K562 (cell line): ENCODE measurements at regions not wholly inside any gene's neighbourhood (a gene's known extent, or its start where the extent isn't known, plus 50 kb on each side); places are given as distances from the start of the nearest gene placed in this dataset.

Source experiments
- ATAC-seq: fragments of 200-7000 bp; cut with Tn5 transposase; 3 replicates; pipeline ENCODE4 v1.9.1; 2020; ENCODE audit warnings: moderate library complexity
- BruUV-seq: library from RNA; stranded (reverse); fragments of 400-500 nt; replicated peaks from 2 replicates; lab custom pipeline; 2021; lab: Mats Ljungman, UMichigan
- CTCF ChIA-PET: fragments of 300-600 bp; formaldehyde crosslinking; extraction: SDS; loops from one replicate; lab custom pipeline; 2021; ENCODE audit warnings: low intra/inter-chr PET ratio; lab: Yijun Ruan, JAX
- POLR2A ChIA-PET: fragments of 300-600, 350-650 bp; sonication (Branson Sonifier 250); formaldehyde crosslinking; extraction: SDS; loops from one replicate; lab custom pipeline; 2021; ENCODE audit warnings: antibody characterized with exemption, inconsistent platforms; lab: Yijun Ruan, JAX
- DNase-seq, 4 experiments: peaks; one replicate each; pipeline versions ENCODE4 v3.0.0 to v3.0.0-alpha.2; 2011 to 2018; ENCODE audit warnings: low spot score in 3 of 4, mixed read lengths in 3 of 4; ENCODE audit errors: extremely low read depth in 1 of 4
- FAIRE-seq: peaks from 2 replicates; lab custom pipeline; 2011; peaks lifted over from hg19 to GRCh38; lab: Jason Lieb, UNC
- H2AFZ ChIP-seq: 2 replicates; pipeline ENCODE4 v1.6.0; 2011; ENCODE audit warnings: low read depth, low read length, control low read depth, inconsistent platforms
- H3K27ac ChIP-seq: fragments of 200-600 bp; 3 replicates; pipeline ENCODE4 v1.8.0; 2011; ENCODE audit warnings: low read depth, mild to moderate bottlenecking, control low read depth, inconsistent platforms, low read length, moderate library complexity, mixed read lengths; ENCODE audit errors: extremely low read depth
- H3K27me3 ChIP-seq, 2 experiments: fragments of 300-600 bp in 1 of 2; 2 replicates in 1 of 2; 3 replicates in 1 of 2; pipeline versions ENCODE4 v1.6.0 to v1.8.0; 2011; ENCODE audit warnings: inconsistent platforms in 2 of 2, low read length in 2 of 2, mild to moderate bottlenecking in 1 of 2, mixed read lengths in 1 of 2, moderate library complexity in 1 of 2; ENCODE audit not compliant: control insufficient read depth in 2 of 2, insufficient read depth in 2 of 2
- H3K36me3 ChIP-seq: fragments of 300-600 bp; 3 replicates; pipeline ENCODE4 v1.8.0; 2011; ENCODE audit warnings: mild to moderate bottlenecking, low read length, inconsistent platforms; ENCODE audit not compliant: control insufficient read depth, insufficient read depth
- H3K4me1 ChIP-seq, 2 experiments: fragments of 200-600 bp in 1 of 2; replicated peaks in 1 of 2; 2 replicates in 1 of 2; 3 replicates in 1 of 2; pipeline versions ENCODE4 v1.5.1 to v1.8.0; 2011; ENCODE audit warnings: inconsistent platforms in 2 of 2, low read length in 2 of 2, mild to moderate bottlenecking in 1 of 2, mixed read lengths in 1 of 2, moderate library complexity in 1 of 2; ENCODE audit not compliant: control insufficient read depth in 2 of 2, insufficient read depth in 2 of 2
- H3K4me2 ChIP-seq: 2 replicates; pipeline ENCODE4 v1.6.1; 2011; ENCODE audit warnings: low read length, control low read depth, inconsistent platforms, mixed read lengths; ENCODE audit not compliant: insufficient read depth
- H3K4me3 ChIP-seq: fragments of 200-600 bp; sonication (generic), shearing (Covaris generic); 2 replicates; pipeline ENCODE4 v1.5.1; 2016; ENCODE audit warnings: control low read depth, inconsistent platforms
- H3K79me2 ChIP-seq: fragments of 200-600 bp; 3 replicates; pipeline ENCODE4 v1.8.0; 2011; ENCODE audit warnings: low read length, inconsistent platforms; ENCODE audit not compliant: control insufficient read depth, insufficient read depth
- H3K9ac ChIP-seq, 2 experiments: 2 replicates each; pipeline versions ENCODE4 v1.6.0 to v1.6.1; 2011; ENCODE audit warnings: low read depth in 2 of 2, low read length in 2 of 2, control low read depth in 1 of 2, inconsistent platforms in 1 of 2, mild to moderate bottlenecking in 1 of 2, mixed read lengths in 1 of 2; ENCODE audit not compliant: insufficient read depth in 1 of 2
- H3K9me1 ChIP-seq: one replicate; pipeline ENCODE4 v1.6.0; 2011; ENCODE audit warnings: inconsistent platforms, mild to moderate bottlenecking, low read length, moderate library complexity; ENCODE audit not compliant: control insufficient read depth, insufficient read depth
- H3K9me3 ChIP-seq: replicated peaks from 2 replicates; pipeline ENCODE4 v1.5.1; 2011; ENCODE audit warnings: low read depth, low read length, inconsistent platforms; ENCODE audit not compliant: control insufficient read depth, insufficient read depth
- H4K20me1 ChIP-seq: replicated peaks from 2 replicates; pipeline ENCODE4 v1.6.1; 2011; ENCODE audit warnings: low read length, inconsistent platforms, mixed read lengths; ENCODE audit not compliant: control insufficient read depth, insufficient read depth
- ATF4 ChIP-seq: fragments of 450-650 bp; formaldehyde crosslinking; IDR thresholded peaks from 2 replicates; pipeline ENCODE4 v1.4.0; 2022; ENCODE audit warnings: mild to moderate bottlenecking, moderate library complexity
- BMI1 ChIP-seq: fragments of 150-350 bp; IDR thresholded peaks from 2 replicates; pipeline ENCODE4 v1.6.1; 2014; ENCODE audit warnings: low read length
- CHD2 ChIP-seq: IDR thresholded peaks from 2 replicates; pipeline ENCODE4 v1.6.1; 2011; ENCODE audit warnings: low read depth, low read length
- DDX20 ChIP-seq: fragments of 450-650 bp; IDR thresholded peaks from 2 replicates; pipeline ENCODE4 v1.6.1; 2016; ENCODE audit warnings: missing genetic modification characterization, low read depth, mild to moderate bottlenecking, missing compliant biosample characterization, moderate library complexity
- MEF2D ChIP-seq: conservative IDR thresholded peaks from 2 replicates; pipeline ENCODE4 v1.6.1; 2016; ENCODE audit warnings: low read depth, missing genetic modification characterization, missing compliant biosample characterization
- MYNN ChIP-seq, 2 experiments: sonication (generic); formaldehyde crosslinking in 1 of 2; IDR thresholded peaks; 2 replicates each; pipeline versions ENCODE4 v1.5.0 to v1.6.1; 2016 to 2020; ENCODE audit warnings: antibody characterized with exemption in 1 of 2, missing genetic modification reagents in 1 of 2
- NFE2L1 ChIP-seq: fragments of 450-650 bp; IDR thresholded peaks from 2 replicates; pipeline ENCODE4 v1.6.1; 2016; ENCODE audit warnings: missing genetic modification characterization, low read depth, mild to moderate bottlenecking, missing compliant biosample characterization, moderate library complexity, borderline replicate concordance
- PATZ1 ChIP-seq: fragments of 250-450 bp; sonication (Bioruptor Pico); IDR thresholded peaks from 2 replicates; pipeline ENCODE4 v1.5.0; 2020; ENCODE audit warnings: mild to moderate bottlenecking, borderline replicate concordance
- POLR3A ChIP-seq: IDR thresholded peaks from 2 replicates; pipeline ENCODE4 v1.6.1; 2011; ENCODE audit warnings: borderline replicate concordance, mild to moderate bottlenecking, moderate library complexity; ENCODE audit not compliant: insufficient read length, insufficient read depth; ENCODE audit errors: extremely low read depth
- SMARCA4 ChIP-seq: fragments of 450-650 bp; IDR thresholded peaks from 2 replicates; pipeline ENCODE4 v1.6.1; 2016
- SRSF3 ChIP-seq: fragments of 200-400 bp; formaldehyde crosslinking; IDR thresholded peaks from 2 replicates; pipeline ENCODE4 v1.6.1; 2016; ENCODE audit warnings: mild to moderate bottlenecking, low read length, moderate library complexity; ENCODE audit not compliant: insufficient read depth
- TCF3 ChIP-seq: sonication (generic); formaldehyde crosslinking; IDR thresholded peaks from 2 replicates; pipeline ENCODE4 v1.4.0; 2020; ENCODE audit warnings: mild to moderate bottlenecking, missing genetic modification reagents
- whole genome bisulfite sequencing: fragments of 100-300 bp; shearing (Covaris generic); methylation state at CpG from one replicate; pipeline ENCODE4 v1.1.6; 2016; ENCODE audit warnings: low coverage, mixed read lengths; ENCODE audit not compliant: insufficient coverage; ENCODE audit errors: missing lambda C conversion rate; 5-methylcytosine and 5-hydroxymethylcytosine counted together
- in situ Hi-C: fragments of 300-500 bp; cut with MboI; formaldehyde crosslinking; loops from 4 replicates; pipeline ENCODE4 v1.15.0; 2018; ENCODE audit warnings: inconsistent platforms, mixed read lengths
- intact Hi-C: fragments of 100-400 bp; cut with micrococcal nuclease; formaldehyde crosslinking; loops from 2 replicates; pipeline ENCODE4 v1.14.2; 2022

GRCh38 chr10:55183993-55184392 lies 383.0 kb upstream of the PCDH15 start:
- H3K27ac ChIP-seq: no peak overlapping the region
- ATAC-seq: no peak
- H4K20me1 ChIP-seq: no peaks in the 10 kb centered on the region
- FAIRE-seq: no peak
- DNase-seq: no peak
- H3K79me2 ChIP-seq: no peaks in the 10 kb centered on the region
- ChIA-PET POLR2A (no interaction called here), CTCF (no interaction called here)
- H3K9me3 ChIP-seq: no peaks in the 10 kb centered on the region
- no peaks in the 10 kb centered on the region for H3K27me3 ChIP-seq
- no TSS peak for BruUV-seq
- no peak overlapping the region for H2AFZ ChIP-seq
- intact Hi-C loops: no loop called here
- H3K4me1 ChIP-seq: no peaks in the 10 kb centered on the region
- no peak overlapping the region for H3K9ac ChIP-seq
- TF ChIP-seq SMARCA4: no peak
- TF ChIP-seq MYNN (IDR thresholded peaks at IDR 0.05): no peak
- TF ChIP-seq MYNN (CRISPR knock-in tag; IDR thresholded peaks at IDR 0.05): no peak
- no peak for TF ChIP-seq MEF2D
- TF ChIP-seq TCF3 (CRISPR knock-in tag): no peak
- TF ChIP-seq DDX20 (tag): no peak
- no peak for TF ChIP-seq SRSF3
- TF ChIP-seq POLR3A: no peak
- TF ChIP-seq BMI1: no peak
- H3K9me1 ChIP-seq: no peaks in the 10 kb centered on the region
- in situ Hi-C loops: no loop called here
- H3K4me2 ChIP-seq: no peak overlapping the region
- 0% methylated on average over 2 of the region's 2 CpGs for whole genome bisulfite sequencing
- H3K4me3 ChIP-seq: no peak overlapping the region
- no peaks in the 10 kb centered on the region for H3K36me3 ChIP-seq

- Histone ChIP-seq H3K9me3 (no peaks in the 10 kb centered on the region; the same call in 1 of the 2 replicates), H3K27ac (no peak overlapping the region), H4K20me1 (no peaks in the 10 kb centered on the region), H3K27me3 (no peaks in the 10 kb centered on the region), H3K4me1 (no peaks in the 10 kb centered on the region), H3K9me1 (no peaks in the 10 kb centered on the region), H3K4me3 (no peak overlapping the region), H3K4me2 (no peak overlapping the region), H3K9ac (no peak overlapping the region), H3K79me2 (no peaks in the 10 kb centered on the region), H2AFZ (no peak overlapping the region), H3K36me3 (no peaks in the 10 kb centered on the region)
- FAIRE-seq (no peak), ATAC-seq (no peak), DNase-seq (no peak)
- POLR2A ChIA-PET: no interaction called here
- no peak for TF ChIP-seq NFE2L1 (tag)
- TF ChIP-seq PATZ1 (CRISPR knock-in tag): no peak
- TF ChIP-seq CHD2: no peak
- TF ChIP-seq ATF4: no peak
- BruUV-seq: no TSS peak
- intact Hi-C loops (no loop called here), in situ Hi-C loops (no loop called here)
- CTCF ChIA-PET: no interaction called here
- 0% methylated on average over 1 of the region's 1 CpG for WGBS
Observed at GRCh38 chr10:55180357-55180756, 379.3 kb upstream of the PCDH15 start.
